Neural cell (in vitro differentiated cells): ENCODE measurements at regions not wholly inside any gene's neighbourhood (a gene's known extent, or its start where the extent isn't known, plus 50 kb on each side); places are given as distances from the start of the nearest gene placed in this dataset.

Experiments used
- H2AFZ ChIP-seq: fragments of 200-600, 300-800 bp; sonication (generic), shearing (Covaris generic); 2 replicates; pipeline ENCODE4 v1.6.0; 2014; ENCODE audit warnings: low read depth, mild to moderate bottlenecking, antibody characterized with exemption, low read length, moderate library complexity
- H3F3A ChIP-seq: fragments of 200-600 bp; shearing (Covaris generic); 2 replicates; pipeline ENCODE4 v1.6.1; 2016; ENCODE audit warnings: mild to moderate bottlenecking, moderate library complexity, mixed read lengths, antibody characterized with exemption, low read length; ENCODE audit not compliant: insufficient read depth, poor library complexity, severe bottlenecking
- H3K27ac ChIP-seq: fragments of 200-600, 300-800 bp; sonication (generic), shearing (Covaris generic); 2 replicates; pipeline ENCODE4 v1.5.1; 2014; ENCODE audit warnings: mild to moderate bottlenecking, low read length, moderate library complexity
- H3K27me3 ChIP-seq: fragments of 300-800, 200-600 bp; sonication (generic), shearing (Covaris generic); 2 replicates; pipeline ENCODE4 v1.6.0; 2014; ENCODE audit warnings: mild to moderate bottlenecking, low read depth, low read length, moderate library complexity; ENCODE audit not compliant: insufficient read depth
- H3K36me3 ChIP-seq: fragments of 300-800, 200-600 bp; sonication (generic), shearing (Covaris generic); 2 replicates; pipeline ENCODE4 v1.5.1; 2014; ENCODE audit warnings: mild to moderate bottlenecking, antibody characterized with exemption, low read length, moderate library complexity; ENCODE audit not compliant: insufficient read depth
- H3K4me2 ChIP-seq: fragments of 300-800, 200-600 bp; sonication (generic), shearing (Covaris generic); 2 replicates; pipeline ENCODE4 v1.6.0; 2014; ENCODE audit warnings: mild to moderate bottlenecking, low read length
- H3K4me3 ChIP-seq: fragments of 300-800, 200-600 bp; sonication (generic), shearing (Covaris generic); 2 replicates; pipeline ENCODE4 v1.5.1; 2014; ENCODE audit warnings: mild to moderate bottlenecking, low read length, moderate library complexity
- H3K79me2 ChIP-seq: fragments of 200-600 bp; shearing (Covaris generic); replicated peaks from 2 replicates; pipeline ENCODE4 v1.6.0; 2014; ENCODE audit warnings: mild to moderate bottlenecking, low read length, moderate library complexity; ENCODE audit not compliant: insufficient read depth
- H3K9ac ChIP-seq: fragments of 300-800, 200-600 bp; sonication (generic), shearing (Covaris generic); 2 replicates; pipeline ENCODE4 v1.6.1; 2016; ENCODE audit warnings: mild to moderate bottlenecking, low read length, mixed read lengths
- H3K9me2 ChIP-seq: fragments of 200-600 bp; shearing (Covaris generic); 2 replicates; pipeline ENCODE4 v1.6.1; 2016; ENCODE audit warnings: mild to moderate bottlenecking, low read length, mixed read lengths; ENCODE audit not compliant: insufficient read depth
- H3K9me3 ChIP-seq: fragments of 200-600, 300-800 bp; sonication (generic), shearing (Covaris generic); 2 replicates; pipeline ENCODE4 v1.6.1; 2016; ENCODE audit warnings: mild to moderate bottlenecking, mixed run types, low read length, moderate library complexity, mixed read lengths
- H4K20me1 ChIP-seq: fragments of 200-600 bp; shearing (Covaris generic); 2 replicates; pipeline ENCODE4 v1.6.1; 2016; ENCODE audit warnings: mild to moderate bottlenecking, mixed run types; ENCODE audit not compliant: insufficient read depth
- EP300 ChIP-seq: fragments of 450-650 bp; conservative IDR thresholded peaks from 2 replicates; pipeline ENCODE4 v1.6.1; 2014; ENCODE audit warnings: antibody characterized with exemption, mild to moderate bottlenecking, moderate library complexity; ENCODE audit not compliant: poor library complexity, severe bottlenecking
- EZH2 ChIP-seq: fragments of 200-600, 300-800 bp; shearing (Covaris generic), sonication (generic); IDR thresholded peaks from 2 replicates; pipeline ENCODE4 v1.6.1; 2014; ENCODE audit warnings: antibody characterized with exemption, low read length, borderline replicate concordance, mild to moderate bottlenecking; ENCODE audit not compliant: insufficient read depth, poor library complexity, severe bottlenecking
- MXI1 ChIP-seq: fragments of 450-650 bp; conservative IDR thresholded peaks from 2 replicates; pipeline ENCODE4 v1.6.1; 2014; ENCODE audit warnings: antibody characterized with exemption, mild to moderate bottlenecking; ENCODE audit not compliant: poor library complexity, severe bottlenecking
- POLR2AphosphoS5 ChIP-seq: IDR thresholded peaks from 2 replicates; pipeline ENCODE4 v1.6.1; 2012
- RAD21 ChIP-seq: fragments of 450-650 bp; conservative IDR thresholded peaks from 2 replicates; pipeline ENCODE4 v1.6.1; 2014; ENCODE audit warnings: antibody characterized with exemption, mild to moderate bottlenecking, moderate library complexity
- SMC3 ChIP-seq: fragments of 450-650 bp; conservative IDR thresholded peaks from 2 replicates; pipeline ENCODE4 v1.6.1; 2014; ENCODE audit warnings: antibody characterized with exemption, mild to moderate bottlenecking, moderate library complexity; ENCODE audit not compliant: poor library complexity
- TAF1 ChIP-seq: IDR thresholded peaks from 2 replicates; pipeline ENCODE4 v1.6.1; 2012; ENCODE audit warnings: low read depth
- TF ChIP-seq, protein P1 (sequence below): fragments of 450-650 bp; IDR thresholded peaks from 2 replicates; pipeline ENCODE4 v1.5.1; 2014; ENCODE audit warnings: antibody characterized with exemption, mild to moderate bottlenecking, moderate library complexity; ENCODE audit not compliant: poor library complexity, severe bottlenecking
- TF ChIP-seq, protein P2 (sequence below): IDR thresholded peaks from 2 replicates; pipeline ENCODE4 v1.6.1; 2012; ENCODE audit warnings: borderline replicate concordance

DNA sequence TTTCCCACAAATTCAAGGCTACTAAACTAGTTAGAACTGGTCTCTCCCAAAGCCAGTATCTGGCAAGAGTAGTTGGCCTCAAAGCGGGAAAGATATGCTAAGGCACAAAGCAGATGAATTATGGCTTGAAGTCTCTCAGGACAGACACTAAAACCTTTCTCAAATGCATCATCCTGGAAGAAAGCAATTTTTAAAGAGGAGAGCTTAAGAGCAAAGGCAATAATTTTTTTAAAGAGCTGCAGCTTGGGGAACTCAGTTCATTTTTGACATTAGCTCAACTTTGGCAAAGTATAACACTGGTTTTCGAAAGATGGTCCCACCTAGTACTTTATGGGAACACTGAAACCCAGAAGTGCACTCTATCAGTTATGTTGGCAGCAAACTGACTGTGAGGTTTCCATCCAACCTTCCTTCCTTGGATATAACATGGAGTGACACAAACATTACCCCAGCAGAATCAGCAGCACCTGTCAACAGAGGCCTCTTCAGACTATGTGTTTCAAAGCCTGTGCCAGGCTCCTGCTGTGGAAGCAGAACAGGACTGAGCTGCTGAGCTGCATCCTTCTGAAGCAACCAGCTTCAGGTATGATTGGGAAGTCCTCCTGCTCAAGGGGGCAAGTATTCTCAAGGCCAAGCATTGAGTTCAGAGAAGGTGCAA lies 852.3 kb upstream of the HS3ST5 start:
- H2AFZ ChIP-seq, result no peak overlapping the region
- H3K27me3 ChIP-seq, result no peaks in the 10 kb centered on the region
- no peak for TF ChIP-seq POLR2AphosphoS5
- no peak for TF ChIP-seq SMC3
- TF ChIP-seq, protein P1, sequence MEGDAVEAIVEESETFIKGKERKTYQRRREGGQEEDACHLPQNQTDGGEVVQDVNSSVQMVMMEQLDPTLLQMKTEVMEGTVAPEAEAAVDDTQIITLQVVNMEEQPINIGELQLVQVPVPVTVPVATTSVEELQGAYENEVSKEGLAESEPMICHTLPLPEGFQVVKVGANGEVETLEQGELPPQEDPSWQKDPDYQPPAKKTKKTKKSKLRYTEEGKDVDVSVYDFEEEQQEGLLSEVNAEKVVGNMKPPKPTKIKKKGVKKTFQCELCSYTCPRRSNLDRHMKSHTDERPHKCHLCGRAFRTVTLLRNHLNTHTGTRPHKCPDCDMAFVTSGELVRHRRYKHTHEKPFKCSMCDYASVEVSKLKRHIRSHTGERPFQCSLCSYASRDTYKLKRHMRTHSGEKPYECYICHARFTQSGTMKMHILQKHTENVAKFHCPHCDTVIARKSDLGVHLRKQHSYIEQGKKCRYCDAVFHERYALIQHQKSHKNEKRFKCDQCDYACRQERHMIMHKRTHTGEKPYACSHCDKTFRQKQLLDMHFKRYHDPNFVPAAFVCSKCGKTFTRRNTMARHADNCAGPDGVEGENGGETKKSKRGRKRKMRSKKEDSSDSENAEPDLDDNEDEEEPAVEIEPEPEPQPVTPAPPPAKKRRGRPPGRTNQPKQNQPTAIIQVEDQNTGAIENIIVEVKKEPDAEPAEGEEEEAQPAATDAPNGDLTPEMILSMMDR, result no peak
- TF ChIP-seq, protein P2, sequence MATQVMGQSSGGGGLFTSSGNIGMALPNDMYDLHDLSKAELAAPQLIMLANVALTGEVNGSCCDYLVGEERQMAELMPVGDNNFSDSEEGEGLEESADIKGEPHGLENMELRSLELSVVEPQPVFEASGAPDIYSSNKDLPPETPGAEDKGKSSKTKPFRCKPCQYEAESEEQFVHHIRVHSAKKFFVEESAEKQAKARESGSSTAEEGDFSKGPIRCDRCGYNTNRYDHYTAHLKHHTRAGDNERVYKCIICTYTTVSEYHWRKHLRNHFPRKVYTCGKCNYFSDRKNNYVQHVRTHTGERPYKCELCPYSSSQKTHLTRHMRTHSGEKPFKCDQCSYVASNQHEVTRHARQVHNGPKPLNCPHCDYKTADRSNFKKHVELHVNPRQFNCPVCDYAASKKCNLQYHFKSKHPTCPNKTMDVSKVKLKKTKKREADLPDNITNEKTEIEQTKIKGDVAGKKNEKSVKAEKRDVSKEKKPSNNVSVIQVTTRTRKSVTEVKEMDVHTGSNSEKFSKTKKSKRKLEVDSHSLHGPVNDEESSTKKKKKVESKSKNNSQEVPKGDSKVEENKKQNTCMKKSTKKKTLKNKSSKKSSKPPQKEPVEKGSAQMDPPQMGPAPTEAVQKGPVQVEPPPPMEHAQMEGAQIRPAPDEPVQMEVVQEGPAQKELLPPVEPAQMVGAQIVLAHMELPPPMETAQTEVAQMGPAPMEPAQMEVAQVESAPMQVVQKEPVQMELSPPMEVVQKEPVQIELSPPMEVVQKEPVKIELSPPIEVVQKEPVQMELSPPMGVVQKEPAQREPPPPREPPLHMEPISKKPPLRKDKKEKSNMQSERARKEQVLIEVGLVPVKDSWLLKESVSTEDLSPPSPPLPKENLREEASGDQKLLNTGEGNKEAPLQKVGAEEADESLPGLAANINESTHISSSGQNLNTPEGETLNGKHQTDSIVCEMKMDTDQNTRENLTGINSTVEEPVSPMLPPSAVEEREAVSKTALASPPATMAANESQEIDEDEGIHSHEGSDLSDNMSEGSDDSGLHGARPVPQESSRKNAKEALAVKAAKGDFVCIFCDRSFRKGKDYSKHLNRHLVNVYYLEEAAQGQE, result no peak
- TF ChIP-seq TAF1, result no peak
- no peak for TF ChIP-seq RAD21
- H3K9ac ChIP-seq, result no peak overlapping the region
- no peaks in the 10 kb centered on the region for H3K9me2 ChIP-seq
- no peaks in the 10 kb centered on the region for H3K36me3 ChIP-seq
- no peak overlapping the region for H3K4me2 ChIP-seq
- H3K79me2 ChIP-seq, result no peaks in the 10 kb centered on the region
- H4K20me1 ChIP-seq, result no peaks in the 10 kb centered on the region
- no peaks in the 10 kb centered on the region for H3K9me3 ChIP-seq
- no peak overlapping the region for H3K4me3 ChIP-seq
- no peaks in the 10 kb centered on the region for H3F3A ChIP-seq
- H3K27ac ChIP-seq, result no peak overlapping the region

DNA sequence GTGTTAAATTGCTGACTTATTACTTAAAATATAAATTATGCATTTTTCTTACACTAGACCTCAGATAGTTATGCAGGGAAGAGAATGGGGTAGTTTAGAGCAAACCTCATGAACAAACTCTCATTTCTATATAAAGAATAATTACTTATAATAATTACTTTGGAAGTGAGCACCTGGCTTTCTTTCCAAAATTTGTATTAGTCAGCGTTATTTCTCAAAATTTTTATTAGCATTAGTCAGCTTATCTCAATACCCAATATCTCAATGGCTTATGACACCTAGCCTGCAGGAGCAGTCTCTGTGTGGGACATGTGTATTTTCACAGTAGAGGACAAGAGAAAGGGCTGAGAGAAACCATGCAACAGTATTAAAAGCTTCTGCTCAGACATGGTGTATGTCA lies 849.2 kb upstream of the HS3ST5 start:
- no peak overlapping the region for H3K27ac ChIP-seq
- no peaks in the 10 kb centered on the region for H3K9me2 ChIP-seq
- H3K4me3 ChIP-seq, result no peak overlapping the region
- no peak overlapping the region for H3K9ac ChIP-seq
- no peaks in the 10 kb centered on the region for H3K27me3 ChIP-seq
- no peaks in the 10 kb centered on the region for H4K20me1 ChIP-seq
- no peak overlapping the region for H3K4me2 ChIP-seq
- H3F3A ChIP-seq, result no peaks in the 10 kb centered on the region
- no peaks in the 10 kb centered on the region for H3K36me3 ChIP-seq
- no peaks in the 10 kb centered on the region for H3K9me3 ChIP-seq
- no peaks in the 10 kb centered on the region for H3K79me2 ChIP-seq
- TF ChIP-seq SMC3 (no peak), EP300 (no peak), RAD21 (no peak), MXI1 (no peak), POLR2AphosphoS5 (no peak), TAF1 (no peak), EZH2 (no peak)
- TF ChIP-seq, protein P2, result no peak
- TF ChIP-seq, protein P1, result no peak
- H2AFZ ChIP-seq, result no peak overlapping the region
